HG03378 (cell line): ENCODE measurements at regions not wholly inside any gene's neighbourhood (a gene's known extent, or its start where the extent isn't known, plus 50 kb on each side); places are given as distances from the start of the nearest gene placed in this dataset.
"Not testable (repeated sequence)": the region's sequence is repeated elsewhere in the genome, so short reads cannot be mapped to it uniquely, and the experiment has no call there.

Experiments used
- ATAC-seq: cut with Tn5 transposase; IDR thresholded peaks from one replicate; pipeline ENCODE4 v1.9.1; 2021; ENCODE audit warnings: mild to moderate bottlenecking, moderate library complexity; ENCODE audit not compliant: unreplicated experiment

DNA sequence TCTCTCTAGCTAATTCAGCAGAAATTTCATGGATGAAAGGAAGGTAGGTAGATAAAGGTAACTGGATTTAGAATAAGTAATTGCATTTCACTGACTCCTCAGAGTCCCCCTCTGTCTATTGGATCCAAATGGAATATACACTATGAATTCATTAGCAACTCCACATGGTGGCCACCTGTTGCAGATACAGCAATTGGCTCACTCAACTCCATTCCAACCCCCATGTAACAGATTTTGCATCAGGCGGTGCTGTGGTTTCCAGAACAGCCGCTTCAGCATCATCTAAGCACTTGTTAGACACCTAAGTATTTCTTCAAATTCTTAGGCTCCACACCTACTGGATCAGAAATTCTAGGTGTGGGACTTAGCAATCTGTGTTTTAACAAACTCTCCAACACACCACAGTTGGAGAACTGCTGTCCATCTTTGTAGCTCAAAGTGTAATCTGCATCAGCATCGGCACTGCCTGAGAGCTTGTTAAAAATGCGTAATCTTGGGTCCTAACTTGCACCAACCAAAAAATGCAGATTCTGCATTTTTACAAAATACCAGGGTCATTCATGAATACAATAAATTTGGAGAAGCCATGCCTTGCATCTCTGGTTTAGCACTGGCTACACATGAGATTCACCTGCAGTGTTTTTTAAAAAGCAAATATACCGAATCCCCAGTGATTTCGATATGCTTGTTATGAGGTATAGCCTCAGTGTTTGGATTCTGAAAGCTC, 413.8 kb upstream of the CD180 start:
- no peak for ATAC-seq

DNA sequence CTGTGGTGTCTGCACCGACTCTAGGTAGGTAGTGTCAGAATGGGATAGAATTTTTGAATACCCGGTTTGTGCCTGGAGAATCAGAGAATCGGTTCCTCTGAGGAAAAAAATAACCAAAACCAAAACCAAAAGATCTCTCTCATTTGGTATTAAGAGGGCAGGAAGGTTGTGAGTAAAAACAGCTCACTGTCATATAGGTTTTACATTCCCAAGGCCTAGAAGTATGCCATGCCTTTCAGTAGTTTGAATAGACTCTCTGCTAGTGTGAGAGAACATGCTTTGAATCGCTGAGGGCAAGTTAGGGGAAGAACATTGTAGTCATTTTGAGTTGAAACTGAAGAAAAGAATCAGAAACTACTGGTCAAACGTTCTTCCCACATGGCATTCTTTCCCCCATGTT, 411.4 kb upstream of the CD180 start:
- no peak for ATAC-seq

DNA sequence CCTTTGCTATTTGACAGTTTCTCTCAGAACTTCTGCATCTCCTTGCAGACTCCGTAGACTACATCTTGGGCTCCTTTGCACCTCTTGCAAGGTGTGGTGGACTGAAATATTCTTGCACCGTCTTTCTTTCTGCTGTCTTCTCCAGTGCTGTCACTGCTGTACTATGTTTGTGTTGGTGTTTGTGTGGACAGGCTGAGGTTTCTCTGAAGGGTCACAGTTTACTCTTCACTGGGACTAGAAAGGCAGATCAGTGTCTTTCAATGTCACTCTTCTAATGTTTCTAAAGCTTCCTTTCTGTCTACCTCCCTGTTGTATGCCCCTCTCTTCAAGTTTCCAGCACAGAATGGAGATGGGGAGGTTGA, 410.0 kb upstream of the CD180 start:
- no peak for ATAC-seq

DNA sequence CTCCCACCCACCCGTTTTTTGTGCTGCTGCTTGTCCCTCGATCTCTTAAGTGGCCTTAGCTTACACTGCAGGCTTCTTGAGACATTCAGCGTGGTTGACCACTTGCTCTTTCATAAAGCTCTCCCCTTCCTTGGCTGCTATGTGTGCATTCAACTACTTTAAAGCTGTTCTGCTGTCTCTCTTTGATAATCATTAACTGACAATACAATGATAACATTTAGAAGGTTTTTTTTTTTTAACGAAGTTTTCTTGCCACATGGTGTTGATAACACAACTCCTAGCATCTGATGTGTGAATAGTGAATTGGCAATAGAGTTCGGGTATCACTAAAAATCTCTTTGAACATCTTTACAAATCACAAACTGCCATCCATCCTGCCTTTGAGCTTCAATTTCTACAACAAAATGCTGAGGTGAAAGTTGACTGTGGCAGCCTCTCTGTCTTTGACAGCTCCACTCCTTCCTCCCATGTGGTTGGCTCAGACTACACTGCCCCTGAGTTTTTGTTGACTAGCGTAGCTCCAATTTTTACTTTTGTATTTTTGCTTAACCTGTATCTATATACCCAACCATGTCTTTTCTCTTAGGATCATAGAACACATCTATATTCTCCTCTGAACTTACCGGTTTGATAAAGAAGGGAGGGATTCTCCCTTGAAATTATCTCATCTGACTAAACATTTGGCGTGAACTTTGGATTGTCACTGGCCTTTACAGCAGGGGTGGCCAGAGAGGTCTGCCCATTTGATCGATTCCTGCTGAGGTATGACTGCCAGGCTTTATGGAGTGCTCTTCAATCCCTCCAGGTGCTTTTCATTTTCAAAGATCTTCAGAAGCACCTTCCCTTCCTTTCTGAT, 409.4 kb upstream of the CD180 start:
- no peak for ATAC-seq

DNA sequence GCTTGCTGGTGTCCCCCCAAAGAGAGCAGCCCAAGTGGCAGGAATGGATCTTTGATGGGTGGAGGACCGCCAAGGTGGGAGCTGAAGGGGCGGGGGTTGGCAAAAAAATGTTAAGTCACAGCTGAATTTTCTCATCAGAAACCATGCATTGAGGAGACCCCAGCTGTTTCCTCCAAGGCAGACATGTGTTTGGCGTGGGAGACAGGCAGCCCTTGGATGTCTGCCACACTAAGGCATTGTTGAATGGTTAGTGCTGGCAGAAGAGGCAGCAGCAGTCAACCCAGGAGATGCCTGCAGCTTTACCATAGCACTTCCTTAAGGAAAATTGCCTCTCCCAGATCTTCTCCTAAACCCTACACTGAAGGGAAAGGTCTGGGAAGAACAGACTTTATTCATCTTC, 394.9 kb upstream of the CD180 start:
- no peak for ATAC-seq

DNA sequence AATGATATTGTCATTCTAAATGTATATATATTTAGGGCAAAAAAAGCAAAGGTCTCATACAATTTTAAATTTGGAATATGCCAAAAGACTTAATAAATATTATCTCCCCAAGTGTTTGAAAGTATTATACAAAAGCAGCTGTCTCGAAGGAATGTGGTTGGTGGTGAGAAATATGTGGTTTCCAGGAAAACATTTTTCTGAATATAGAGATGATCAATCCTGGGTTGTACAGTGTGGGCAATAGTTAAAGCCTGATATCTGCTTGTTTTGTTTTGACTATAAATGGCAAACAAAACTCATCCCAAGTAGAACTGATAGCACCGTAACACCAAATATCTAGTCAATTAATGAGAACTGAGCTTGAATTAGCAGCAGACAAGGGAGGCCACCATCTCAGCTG, 391.8 kb upstream of the CD180 start:
- ATAC-seq: no peak

DNA sequence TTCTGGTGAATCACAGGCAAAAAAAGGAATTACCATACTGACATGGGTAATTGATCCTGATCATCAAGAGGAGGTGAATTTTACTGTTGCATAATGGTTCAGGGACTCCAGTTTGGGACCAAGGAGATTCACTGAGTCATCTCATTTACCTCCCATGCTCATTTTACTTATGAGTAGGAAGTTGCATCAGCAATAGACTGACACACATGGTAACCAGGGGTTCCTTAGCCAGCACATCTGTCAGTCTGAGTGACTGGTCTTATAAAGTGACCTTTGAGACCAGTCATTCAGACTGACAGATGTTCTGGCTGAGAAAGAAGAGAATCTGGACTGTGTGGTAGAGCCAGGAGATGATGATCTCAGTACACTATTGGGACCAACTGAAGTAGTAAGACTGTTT, 384.6 kb upstream of the CD180 start:
- ATAC-seq: no peak

DNA sequence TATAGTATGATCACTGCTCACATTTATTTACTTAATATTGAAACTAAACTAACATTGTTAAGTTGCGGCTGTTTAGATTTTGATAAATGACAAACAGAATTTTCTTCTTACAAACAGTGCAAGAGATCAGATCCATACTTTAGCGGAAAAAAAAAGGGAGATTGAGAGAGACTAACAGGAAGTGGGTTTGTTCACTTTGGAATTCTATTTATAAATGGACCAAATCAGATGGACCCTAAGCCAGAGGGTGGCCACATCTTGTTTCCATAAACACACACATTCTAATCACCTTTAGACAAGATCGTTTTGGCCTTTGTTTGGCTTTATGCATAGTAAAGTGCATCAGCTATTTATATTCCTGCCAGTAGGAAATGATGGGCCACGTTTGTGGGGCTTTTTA, 381.4 kb upstream of the CD180 start:
- no peak for ATAC-seq

DNA sequence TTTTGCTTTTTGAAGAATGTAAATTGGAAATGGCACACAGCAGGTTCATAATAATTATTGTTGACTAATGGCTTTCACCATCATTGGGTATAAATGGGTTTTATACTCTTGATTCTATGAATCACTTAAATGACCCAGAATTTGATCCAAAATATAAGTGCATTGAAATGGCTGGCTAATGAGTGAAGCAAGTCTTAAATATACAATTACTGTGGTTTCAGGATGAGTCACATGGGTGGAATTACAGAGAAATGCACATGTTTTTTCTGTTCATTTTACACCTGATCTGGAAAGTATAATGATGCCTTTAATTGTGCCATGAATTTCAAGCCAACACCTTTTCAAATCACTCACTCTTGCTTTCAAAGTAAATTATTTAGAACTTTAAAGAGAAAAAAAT, 380.8 kb upstream of the CD180 start:
- ATAC-seq: no peak

DNA sequence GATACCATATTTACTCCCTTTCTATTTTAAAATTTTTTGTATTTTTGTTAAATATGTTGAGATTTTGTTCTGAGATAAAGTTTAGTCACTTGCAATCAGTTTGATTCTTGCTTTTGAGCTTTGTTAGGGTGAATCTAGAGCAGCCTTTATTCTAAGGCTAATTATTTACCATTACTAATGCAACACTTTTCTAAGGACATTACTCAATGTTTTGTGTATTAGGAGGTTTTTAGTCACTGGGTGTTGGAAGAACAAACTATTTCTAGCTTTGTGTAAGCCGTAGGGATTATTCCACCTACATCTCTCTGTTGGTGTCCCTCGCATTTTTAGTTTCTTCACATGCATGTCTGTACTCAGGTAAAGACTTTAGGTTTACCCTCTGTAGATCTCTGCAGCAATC, 379.5 kb upstream of the CD180 start:
- ATAC-seq: no peak

DNA sequence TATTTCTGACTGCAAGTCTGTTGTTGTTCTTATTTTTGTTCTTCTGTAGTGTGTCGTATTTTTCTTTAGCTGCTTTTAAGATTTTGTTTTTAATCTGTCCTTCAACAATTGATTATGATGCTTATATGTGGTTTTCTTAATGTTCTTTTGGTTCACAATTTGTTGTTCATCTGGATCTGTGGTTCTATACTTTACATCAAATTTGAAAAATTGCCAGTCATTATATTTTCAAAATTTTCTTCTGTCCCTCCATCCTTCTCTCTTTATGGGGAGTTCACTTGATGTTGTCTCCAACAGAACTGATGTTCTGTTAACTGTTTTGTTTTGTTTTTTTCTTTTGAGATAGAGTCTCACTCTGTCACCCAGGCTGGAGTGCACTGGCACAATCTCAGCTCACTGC, 378.5 kb upstream of the CD180 start:
- no peak for ATAC-seq

DNA sequence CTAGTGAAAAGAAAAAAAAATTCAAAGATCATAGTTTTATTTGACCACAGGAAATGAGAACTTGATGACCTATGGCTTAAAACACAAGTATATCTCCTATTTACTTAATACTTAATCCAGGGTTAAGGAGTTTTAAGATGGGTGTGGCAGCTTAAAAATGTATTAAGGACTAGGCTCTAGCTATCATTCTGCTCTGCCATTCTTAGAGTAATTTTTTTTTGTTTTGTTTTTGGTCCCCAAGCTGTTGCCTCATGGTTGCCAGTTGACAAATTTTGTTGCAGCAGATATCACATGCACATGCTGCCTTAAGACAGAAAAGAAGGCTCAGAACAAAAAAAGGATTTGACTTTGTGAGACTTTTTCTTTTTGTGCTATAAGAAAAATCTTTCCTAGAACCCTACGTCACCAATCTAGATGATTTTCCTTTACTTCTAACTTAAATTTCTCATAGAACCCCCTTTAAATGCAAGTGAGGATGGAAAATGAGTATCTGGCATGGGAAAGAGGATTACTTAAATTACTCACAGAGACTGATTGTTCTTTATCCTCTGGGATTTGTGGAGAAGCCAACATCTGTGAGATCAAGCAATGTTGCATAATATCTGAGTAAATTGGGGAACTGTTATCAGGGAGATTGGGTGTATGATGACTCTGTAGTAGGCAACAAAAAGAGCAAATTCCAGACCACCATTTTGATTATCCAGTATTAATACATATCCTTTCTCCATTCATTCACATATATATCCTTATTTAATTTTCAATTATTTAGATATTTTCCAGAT, 364.7 kb upstream of the CD180 start:
- ATAC-seq: no peak

DNA sequence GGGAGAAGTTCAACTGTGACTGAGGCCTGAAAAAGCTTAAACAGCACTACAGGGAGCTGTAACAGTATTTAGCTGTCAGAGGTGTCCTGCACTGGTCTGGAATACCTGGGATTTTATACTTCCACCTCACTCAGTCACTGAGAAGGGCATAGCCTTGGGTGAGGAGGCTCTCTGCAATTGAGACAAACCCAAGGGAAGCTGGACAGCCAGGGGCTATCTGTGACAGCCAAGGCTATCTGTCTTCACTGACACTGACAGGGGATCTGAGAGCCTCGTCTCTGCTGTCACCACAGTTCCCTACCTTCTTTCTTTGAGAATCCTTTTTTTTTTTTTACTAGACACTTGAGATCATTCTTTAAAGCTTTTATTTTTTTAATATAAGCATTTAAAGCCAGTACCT, 356.2 kb upstream of the CD180 start:
- ATAC-seq: no peak

DNA sequence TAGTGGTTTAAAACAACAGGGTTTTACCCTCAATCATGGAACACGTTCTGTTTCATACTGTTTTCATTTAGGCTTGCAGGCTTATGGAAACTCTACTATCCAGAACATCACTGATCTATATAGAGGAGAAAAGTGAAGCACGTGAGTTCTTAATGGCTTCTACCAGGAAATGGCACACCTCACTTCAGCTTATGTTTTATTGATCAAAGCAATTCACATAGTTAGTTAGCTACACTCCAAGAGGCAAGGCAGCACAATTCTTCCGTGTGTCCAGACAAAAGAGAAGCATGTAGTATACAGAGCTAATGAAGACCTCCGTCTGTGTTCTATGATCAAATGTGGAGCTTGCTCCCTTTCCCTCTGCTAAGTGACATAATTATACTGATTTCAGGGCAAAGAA, 353.3 kb upstream of the CD180 start:
- ATAC-seq: no peak

DNA sequence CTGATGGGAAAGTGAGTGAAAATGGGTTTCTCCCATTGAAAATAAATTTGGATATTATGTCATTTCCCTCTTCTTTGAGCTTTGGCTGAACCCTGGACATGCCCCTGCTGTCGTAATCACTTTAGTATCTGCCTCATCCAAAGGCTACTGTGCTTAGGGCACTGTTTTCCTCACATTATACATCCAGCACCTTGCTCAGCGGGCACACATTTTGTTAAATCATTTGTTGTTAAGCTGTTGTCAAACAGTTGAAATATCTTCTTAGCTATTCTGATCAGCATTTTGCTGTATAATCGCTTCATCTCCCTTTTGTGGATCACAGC, 352.7 kb upstream of the CD180 start:
- no peak for ATAC-seq

DNA sequence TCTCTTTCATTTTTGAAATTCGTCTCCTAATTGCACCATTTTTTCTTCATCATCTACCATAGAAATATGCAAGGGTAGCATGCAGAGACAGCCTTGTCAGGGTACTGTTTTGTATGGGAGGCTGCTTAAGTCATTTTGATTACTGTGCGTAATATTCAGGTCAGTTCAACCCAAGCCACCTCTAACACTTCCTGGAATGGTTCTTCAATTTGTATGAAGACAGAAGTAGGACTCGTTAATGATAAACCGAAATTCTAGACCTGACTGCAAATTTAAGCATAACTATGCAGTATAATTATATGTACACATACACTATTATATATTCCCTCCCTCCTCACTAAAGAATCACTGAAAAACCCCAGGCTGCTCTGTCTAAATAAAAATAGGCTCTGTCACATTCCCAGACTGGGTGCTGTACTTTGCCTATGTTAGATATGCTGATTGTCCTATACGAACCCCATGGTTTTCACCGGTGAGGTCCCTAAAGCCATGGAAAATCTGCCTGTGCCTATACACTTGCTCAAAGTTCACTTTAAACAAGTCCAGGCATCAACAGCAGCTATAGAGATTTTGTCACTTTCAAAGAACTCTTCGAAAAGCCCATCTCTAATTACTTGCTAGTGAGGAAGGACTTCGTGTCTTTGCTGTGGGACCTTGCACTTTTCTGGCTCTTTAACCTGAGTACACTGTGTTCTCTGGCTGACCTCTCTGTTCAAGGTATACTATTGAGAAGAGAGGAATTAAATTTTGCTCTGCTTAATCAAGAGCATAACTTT, 352.1 kb upstream of the CD180 start:
- ATAC-seq: no peak

DNA sequence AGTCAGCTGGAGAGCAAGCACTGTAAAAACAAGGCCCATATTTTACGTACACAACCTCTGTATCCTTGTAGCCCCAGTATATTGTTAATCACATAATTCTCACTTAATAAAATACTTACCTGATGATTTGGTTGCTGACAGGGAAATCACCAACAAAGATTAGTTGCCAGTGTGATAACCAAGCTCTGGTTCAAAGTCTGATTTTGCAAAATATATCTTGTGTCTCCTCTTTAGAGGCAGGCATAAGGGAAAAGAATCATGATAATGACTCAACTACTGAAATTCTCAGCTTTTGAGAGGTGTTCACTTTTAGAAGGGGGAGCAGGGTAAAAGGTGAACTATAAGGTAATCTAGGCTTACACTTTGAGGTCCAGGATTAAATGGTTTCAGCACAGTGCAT, 351.1 kb upstream of the CD180 start:
- ATAC-seq: no peak

DNA sequence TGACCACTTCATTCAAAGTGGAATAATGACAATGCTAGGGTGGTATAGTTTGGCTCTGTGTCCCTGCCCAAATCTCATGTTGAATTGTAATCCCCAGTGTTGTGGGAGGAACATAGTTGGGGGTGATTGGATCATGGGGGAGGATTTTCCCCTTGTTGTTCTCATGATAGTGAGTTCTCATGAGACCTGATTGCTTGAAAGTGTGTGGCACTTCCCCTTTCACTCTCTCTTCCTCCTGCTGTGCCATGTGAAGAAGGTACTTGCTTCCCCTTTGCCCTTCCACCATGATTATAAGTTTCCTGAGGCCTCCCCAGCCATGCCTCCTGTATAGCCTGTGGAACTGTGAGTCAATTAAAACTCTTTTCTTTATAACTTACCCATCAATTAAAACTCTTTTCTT, 348.3 kb upstream of the CD180 start:
- ATAC-seq: not testable (repeated sequence)

DNA sequence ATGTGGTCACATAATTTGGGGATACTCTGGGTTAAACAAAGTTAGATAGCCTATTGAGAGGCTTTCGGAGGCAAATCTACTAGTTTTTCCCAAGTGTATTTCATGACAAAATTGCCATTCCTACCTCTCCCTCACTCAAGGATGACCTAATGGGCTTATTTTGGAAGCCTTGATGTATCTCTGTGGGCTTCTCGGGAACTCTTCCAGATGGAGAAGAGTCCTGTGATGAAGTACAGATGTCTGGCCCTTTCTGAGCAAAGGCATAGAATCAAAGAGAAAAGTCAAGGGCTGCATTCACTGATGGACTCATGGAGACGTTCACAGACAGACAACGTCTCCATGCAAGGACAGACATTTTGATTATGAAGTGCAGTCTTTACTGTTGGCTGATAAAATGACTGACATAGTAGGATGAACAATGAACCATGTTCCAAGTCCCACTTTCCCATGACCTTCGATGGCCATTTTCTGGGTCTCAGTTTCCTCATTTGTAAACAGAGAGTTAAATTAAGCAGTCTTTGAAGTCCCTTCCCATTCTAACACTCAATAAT, 347.2 kb upstream of the CD180 start:
- no peak for ATAC-seq

DNA sequence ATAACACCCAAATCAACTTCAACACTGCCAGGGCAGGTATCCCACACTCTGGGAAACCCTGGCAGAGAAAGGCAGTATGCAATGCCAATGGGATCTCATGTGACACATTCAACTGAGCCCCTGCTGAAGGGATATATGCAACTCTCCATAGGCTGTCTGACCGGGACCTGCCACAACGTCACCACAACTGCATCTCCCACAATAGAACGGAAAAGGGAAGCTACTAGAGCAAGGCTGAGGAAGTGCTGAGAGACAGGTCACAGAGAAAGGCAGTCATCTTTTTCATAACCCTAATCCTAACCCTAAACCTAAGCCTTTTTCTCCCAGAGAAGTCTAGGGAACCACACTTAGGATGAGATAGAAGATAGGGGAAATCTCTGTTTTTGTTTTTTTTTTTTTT, 345.9 kb upstream of the CD180 start:
- no peak for ATAC-seq

DNA sequence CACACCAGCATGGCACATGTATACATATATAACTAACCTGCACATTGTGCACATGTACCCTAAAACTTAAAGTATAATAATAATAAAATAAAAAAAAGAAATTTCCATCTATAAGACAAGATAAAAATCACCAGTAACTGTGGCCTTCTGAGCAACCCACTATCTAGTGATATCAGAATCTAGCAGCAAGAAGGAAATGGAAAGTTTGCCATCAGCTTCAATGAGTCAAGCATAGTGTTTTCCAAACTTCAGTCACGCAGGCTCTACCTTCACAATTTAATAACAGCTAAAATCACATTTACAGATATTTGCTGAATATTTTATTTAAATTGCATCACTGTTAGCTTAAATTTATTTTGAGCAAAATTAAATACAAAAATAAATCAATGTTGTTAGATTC, 345.3 kb upstream of the CD180 start:
- no peak for ATAC-seq
